ENCODE measurements at regions not wholly inside any gene's neighbourhood (a gene's known extent, or its start where the extent isn't known, plus 50 kb on each side); places are given as distances from the start of the nearest gene placed in this dataset.

GRCh38 chr5:74294231-74294705 is 346.3 kb downstream of the ENC1 start:
- in situ Hi-C loops (cut with MboI; ENCODE audit: low pct_unique_long_range_greater_than_20kb in 2 of 9, low sequenced_read_pairs in 9 of 9, unreplicated experiment in 9 of 9) = no loop called here
- H3K27ac ChIP-seq = no peak overlapping the region

GRCh38 chr5:74293182-74293581 is 347.3 kb downstream of the ENC1 start:
- ATAC-seq (replicated peaks in 6 of 8) = peak in 3 of 8 experiments; percentile 51 to 73 (median 60)
- Histone ChIP-seq H3K4me3 (no peak overlapping the region), H3K27ac (no peak overlapping the region), H3K4me1 (replicated peaks in 1 of 2) (peaks cover 6 to 26% of the 10 kb centered on the region in 2 donors)
- in situ Hi-C loops (cut with MboI; ENCODE audit: low pct_unique_long_range_greater_than_20kb in 2 of 9, low sequenced_read_pairs in 9 of 9, unreplicated experiment in 9 of 9) = no loop called here
- WGBS, 10 experiments = 25 to 100% (median 71%) methylated on average over 1 to 5 of the region's 5 CpGs; no CpG with 5 or more reads in 1 of the 10 experiments

More at GRCh38 chr5:74294231-74294705, 346.3 kb downstream of the ENC1 start:
- 45 to 100% (median 71%) methylated on average over 2 to 6 of the region's 6 CpGs for WGBS, 10 experiments
- ATAC-seq (replicated peaks in 6 of 8) = no peak
- Histone ChIP-seq H3K4me3 (no peak overlapping the region), H3K4me1 (replicated peaks in 1 of 2) (peaks cover 6 to 17% of the 10 kb centered on the region in 2 donors)

GRCh38 chr5:74290634-74291241 is 349.8 kb downstream of the ENC1 start:
- 50 to 100% (median 83%) methylated on average over 1 of the region's 1 CpG; no CpG with 5 or more reads in 5 of the 10 experiments for WGBS, 10 experiments
- no peak overlapping the region for H3K4me3 ChIP-seq
- in situ Hi-C loops (cut with MboI; ENCODE audit: low pct_unique_long_range_greater_than_20kb in 2 of 9, low sequenced_read_pairs in 9 of 9, unreplicated experiment in 9 of 9) = no loop called here
- H3K4me1 ChIP-seq (replicated peaks in 1 of 2) = peaks cover 2 to 22% of the 10 kb centered on the region in 2 donors
- no peak for ATAC-seq (replicated peaks in 6 of 8)
- no peak overlapping the region for H3K27ac ChIP-seq

- in situ Hi-C loops (cut with MboI; ENCODE audit: low pct_unique_long_range_greater_than_20kb in 2 of 9, low sequenced_read_pairs in 9 of 9, unreplicated experiment in 9 of 9) = no loop called here
- H3K27ac ChIP-seq = no peak overlapping the region
- peaks cover 13 to 30% of the 10 kb centered on the region in 2 donors for H3K4me1 ChIP-seq (replicated peaks in 1 of 2)
- ATAC-seq (replicated peaks in 6 of 8) = no peak
- 50 to 80% (median 55%) methylated on average over 1 of the region's 1 CpG; no CpG with 5 or more reads in 6 of the 10 experiments for WGBS, 10 experiments
- no peak overlapping the region for H3K4me3 ChIP-seq
Observed at GRCh38 chr5:74289691-74290090, 350.8 kb downstream of the ENC1 start.

GRCh38 chr5:74289238-74289637 is 351.3 kb downstream of the ENC1 start:
- WGBS, 10 experiments = 40 to 100% (median 89%) methylated on average over 1 to 4 of the region's 4 CpGs; no CpG with 5 or more reads in 3 of the 10 experiments
- Histone ChIP-seq H3K4me1 (replicated peaks in 1 of 2) (peaks cover 15 to 32% of the 10 kb centered on the region in 2 donors), H3K4me3 (no peak overlapping the region), H3K27ac (no peak overlapping the region)
- ATAC-seq (replicated peaks in 6 of 8) = no peak
- in situ Hi-C loops (cut with MboI; ENCODE audit: low pct_unique_long_range_greater_than_20kb in 2 of 9, low sequenced_read_pairs in 9 of 9, unreplicated experiment in 9 of 9) = no loop called here

GRCh38 chr5:74288448-74289108 is 351.9 kb downstream of the ENC1 start:
- WGBS, 10 experiments = 26 to 83% (median 57%) methylated on average over 2 to 3 of the region's 3 CpGs; no CpG with 5 or more reads in 2 of the 10 experiments
- no peak overlapping the region for H3K4me3 ChIP-seq
- ATAC-seq (replicated peaks in 6 of 8) = no peak
- H3K27ac ChIP-seq = no peak overlapping the region
- H3K4me1 ChIP-seq (replicated peaks in 1 of 2) = peaks cover 15 to 32% of the 10 kb centered on the region in 2 donors
- in situ Hi-C loops (cut with MboI; ENCODE audit: low pct_unique_long_range_greater_than_20kb in 2 of 9, low sequenced_read_pairs in 9 of 9, unreplicated experiment in 9 of 9) = no loop called here

GRCh38 chr5:74288038-74288437 is 352.5 kb downstream of the ENC1 start:
- no peak for ATAC-seq (replicated peaks in 6 of 8)
- H3K4me3 ChIP-seq = no peak overlapping the region
- peaks cover 15 to 32% of the 10 kb centered on the region in 2 donors for H3K4me1 ChIP-seq (replicated peaks in 1 of 2)
- in situ Hi-C loops (cut with MboI; ENCODE audit: low pct_unique_long_range_greater_than_20kb in 2 of 9, low sequenced_read_pairs in 9 of 9, unreplicated experiment in 9 of 9) = no loop called here
- no peak overlapping the region for H3K27ac ChIP-seq
- WGBS, 10 experiments = 72 to 100% (median 100%) methylated on average over 1 to 2 of the region's 4 CpGs; no CpG with 5 or more reads in 3 of the 10 experiments

- Histone ChIP-seq H3K27ac (no peak overlapping the region), H3K4me3 (no peak overlapping the region), H3K4me1 (replicated peaks in 1 of 2) (peaks cover 15 to 32% of the 10 kb centered on the region in 2 donors)
- 62 to 100% (median 86%) methylated on average over 1 to 3 of the region's 3 CpGs; no CpG with 5 or more reads in 1 of the 10 experiments for WGBS, 10 experiments
- no peak for ATAC-seq (replicated peaks in 6 of 8)
- in situ Hi-C loops (cut with MboI; ENCODE audit: low pct_unique_long_range_greater_than_20kb in 2 of 9, low sequenced_read_pairs in 9 of 9, unreplicated experiment in 9 of 9) = no loop called here
Observed at GRCh38 chr5:74286734-74287695, 353.5 kb downstream of the ENC1 start.

GRCh38 chr5:74285675-74286280 is 354.8 kb downstream of the ENC1 start:
- peak in 5 of 8 experiments; percentile 41 to 94 (median 91) for ATAC-seq (replicated peaks in 6 of 8)
- in situ Hi-C loops (cut with MboI; ENCODE audit: low pct_unique_long_range_greater_than_20kb in 2 of 9, low sequenced_read_pairs in 9 of 9, unreplicated experiment in 9 of 9) = no loop called here
- Histone ChIP-seq H3K4me3 (no peak overlapping the region), H3K27ac (no peak overlapping the region), H3K4me1 (replicated peaks in 1 of 2) (peaks cover 19 to 24% of the 10 kb centered on the region in 2 donors)
- 0 to 72% (median 39%) methylated on average over 1 to 5 of the region's 5 CpGs; no CpG with 5 or more reads in 2 of the 10 experiments for WGBS, 10 experiments

GRCh38 chr5:74282490-74282889 is 358.0 kb downstream of the ENC1 start:
- Histone ChIP-seq H3K4me3 (no peak overlapping the region), H3K27ac (no peak overlapping the region), H3K4me1 (replicated peaks in 1 of 2) (peaks cover 14 to 17% of the 10 kb centered on the region in 2 donors)
- in situ Hi-C loops (cut with MboI; ENCODE audit: low pct_unique_long_range_greater_than_20kb in 2 of 9, low sequenced_read_pairs in 9 of 9, unreplicated experiment in 9 of 9) = no loop called here
- no peak for ATAC-seq (replicated peaks in 6 of 8)
- 17 to 100% (median 93%) methylated on average over 1 to 5 of the region's 5 CpGs for WGBS, 10 experiments

- no peak overlapping the region for H3K27ac ChIP-seq
- in situ Hi-C loops (cut with MboI; ENCODE audit: low pct_unique_long_range_greater_than_20kb in 2 of 9, low sequenced_read_pairs in 9 of 9, unreplicated experiment in 9 of 9) = no loop called here
- 71 to 100% (median 92%) methylated on average over 1 to 5 of the region's 6 CpGs; no CpG with 5 or more reads in 1 of the 10 experiments for WGBS, 10 experiments
- H3K4me1 ChIP-seq (replicated peaks in 1 of 2) = peaks cover 14 to 17% of the 10 kb centered on the region in 2 donors
- ATAC-seq (replicated peaks in 6 of 8) = peak in 5 of 8 experiments; percentile 16 to 95 (median 48)
- H3K4me3 ChIP-seq = no peak overlapping the region
Observed at GRCh38 chr5:74281166-74281565, 359.4 kb downstream of the ENC1 start.

GRCh38 chr5:74280306-74280705 is 360.2 kb downstream of the ENC1 start:
- peaks cover 8 to 12% of the 10 kb centered on the region in 2 donors for H3K4me1 ChIP-seq (replicated peaks in 1 of 2)
- H3K27ac ChIP-seq = no peak overlapping the region
- H3K4me3 ChIP-seq = no peak overlapping the region
- ATAC-seq (replicated peaks in 6 of 8) = no peak
- in situ Hi-C loops (cut with MboI; ENCODE audit: low pct_unique_long_range_greater_than_20kb in 2 of 9, low sequenced_read_pairs in 9 of 9, unreplicated experiment in 9 of 9) = no loop called here
- WGBS, 10 experiments = 83 to 100% methylated on average over 1 of the region's 1 CpG; no CpG with 5 or more reads in 8 of the 10 experiments
